Keratinocyte (primary cell): ENCODE measurements at regions not wholly inside any gene's neighbourhood (a gene's known extent, or its start where the extent isn't known, plus 50 kb on each side); places are given as distances from the start of the nearest gene placed in this dataset.
"Not testable (repeated sequence)": the region's sequence is repeated elsewhere in the genome, so short reads cannot be mapped to it uniquely, and the experiment has no call there.

ENCODE experiments used
- CTCF ChIP-seq, 3 experiments: IDR thresholded peaks in 1 of 3; conservative IDR thresholded peaks in 1 of 3; optimal IDR thresholded peaks in 1 of 3; 2 replicates in 2 of 3; 3 replicates in 1 of 3; pipeline versions ENCODE3 to v1.5.1; 2011; ENCODE audit warnings: low read length in 3 of 3, mild to moderate bottlenecking in 3 of 3, moderate library complexity in 2 of 3, control low read depth in 1 of 3, inconsistent platforms in 1 of 3; ENCODE audit not compliant: insufficient read depth in 2 of 3; ENCODE audit errors: extremely low read depth in 1 of 3
- EZH2 ChIP-seq: IDR thresholded peaks from one replicate; pipeline ENCODE4 v1.6.1; 2012; ENCODE audit warnings: inconsistent platforms, mild to moderate bottlenecking, low read length, moderate library complexity

- TF ChIP-seq CTCF (optimal IDR thresholded peaks at IDR 0.05 in 1 of 3, IDR thresholded peaks at IDR 0.05 in 1 of 3, conservative IDR thresholded peaks at IDR 0.05 in 1 of 3; ENCODE audit: extremely low read depth in 1 of 3, insufficient read depth in 2 of 3, low read length in 3 of 3); EZH2: not testable (repeated sequence)
Measured at GRCh38 chr14:105721602-105721970, 195.2 kb downstream of the TMEM121 start.
